ENCODE measurements at regions not wholly inside any gene's neighbourhood (a gene's known extent, or its start where the extent isn't known, plus 50 kb on each side); places are given as distances from the start of the nearest gene placed in this dataset.

GRCh38 chr12:116650585-116651087 lies 87.2 kb downstream of the SPRING1 start:
- no peak for DNase-seq

DNA sequence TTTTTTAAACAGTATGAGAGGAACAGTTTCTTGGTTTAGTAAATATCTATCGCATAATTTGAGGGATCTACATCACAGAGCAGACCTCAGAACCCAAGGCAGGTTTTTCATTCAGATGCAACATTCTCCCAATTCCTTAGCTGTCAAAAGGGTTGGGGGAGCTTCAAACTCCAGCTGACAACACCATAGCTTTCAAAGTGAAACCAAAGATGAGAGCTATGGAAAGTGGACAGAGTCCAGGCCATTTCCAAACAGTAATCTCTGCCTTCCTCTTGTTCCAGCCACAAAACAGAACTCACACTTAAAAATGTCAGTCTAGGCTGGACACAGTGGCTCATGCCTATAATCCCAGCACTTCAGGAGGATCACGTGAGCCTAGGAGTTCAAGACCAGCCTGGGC lies 87.8 kb downstream of the SPRING1 start:
- DNase-seq, result no peak

DNA sequence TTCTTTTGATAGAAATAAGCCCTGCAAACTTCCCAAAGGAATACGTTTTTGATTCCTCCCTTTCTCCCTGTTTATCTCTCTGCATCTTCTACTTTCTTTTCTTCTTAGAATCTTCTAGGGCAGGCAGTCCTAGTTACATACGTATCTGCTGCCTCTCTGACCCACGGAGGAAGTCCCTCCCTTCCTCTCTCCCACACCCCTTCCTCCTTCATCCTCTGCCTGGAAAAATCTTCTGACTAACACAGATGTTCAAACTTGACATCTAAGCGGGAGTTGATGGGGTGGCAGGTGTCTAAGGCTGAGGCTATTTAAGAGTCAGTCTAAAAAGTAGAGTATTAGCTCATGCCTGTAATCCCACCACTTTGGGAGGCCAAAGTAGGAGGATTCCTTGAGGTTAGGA lies 88.6 kb downstream of the MAP1LC3B2 start:
- no peak for DNase-seq

- no peak for DNase-seq
Observed at GRCh38 chr12:116646901-116647300, 87.7 kb downstream of the MAP1LC3B2 start.

DNA sequence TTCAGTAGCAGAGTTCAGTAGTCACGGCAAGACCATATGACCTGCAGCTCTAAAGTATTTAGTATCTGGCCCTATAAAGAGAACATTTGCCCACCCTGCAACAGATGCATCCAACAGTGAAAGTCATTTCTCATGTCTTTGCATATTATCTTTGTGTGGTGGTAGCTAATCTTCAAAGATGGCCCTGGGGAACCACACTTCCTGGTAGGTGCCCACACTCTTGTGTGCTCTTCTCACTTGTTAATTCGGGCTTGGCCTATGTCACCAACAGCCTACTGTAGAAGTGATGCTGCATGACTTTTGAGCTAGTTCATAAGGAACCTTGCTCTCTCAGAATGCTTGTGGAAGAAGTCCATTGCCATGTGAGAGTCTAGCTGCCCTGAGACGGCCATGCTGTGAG lies 85.6 kb downstream of the MAP1LC3B2 start:
- DNase-seq, result no peak

GRCh38 chr12:116642683-116643082 lies 83.5 kb downstream of the MAP1LC3B2 start:
- no peak for DNase-seq

- no peak for DNase-seq
Observed at GRCh38 chr12:116642106-116642505, 82.9 kb downstream of the MAP1LC3B2 start.

DNA sequence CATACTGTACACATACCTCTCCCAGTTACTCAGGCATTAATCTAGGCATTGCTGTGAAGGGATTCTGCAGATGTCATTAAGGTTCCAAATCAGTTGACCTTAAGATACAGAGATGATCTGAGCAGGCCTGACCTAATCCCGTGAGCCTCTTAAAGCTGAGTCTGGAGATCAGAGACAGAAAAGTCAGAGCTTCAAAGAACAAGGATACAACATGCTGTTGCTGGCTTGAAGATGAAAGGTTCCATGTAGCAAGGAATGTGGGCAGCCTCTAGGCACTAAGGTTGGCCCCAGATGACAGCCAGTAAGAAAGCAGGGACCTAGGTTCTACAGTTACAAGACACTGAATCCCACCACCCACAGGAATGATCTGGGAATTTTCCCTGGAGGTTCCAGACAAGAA lies 81.1 kb downstream of the MAP1LC3B2 start:
- DNase-seq, result no peak

DNA sequence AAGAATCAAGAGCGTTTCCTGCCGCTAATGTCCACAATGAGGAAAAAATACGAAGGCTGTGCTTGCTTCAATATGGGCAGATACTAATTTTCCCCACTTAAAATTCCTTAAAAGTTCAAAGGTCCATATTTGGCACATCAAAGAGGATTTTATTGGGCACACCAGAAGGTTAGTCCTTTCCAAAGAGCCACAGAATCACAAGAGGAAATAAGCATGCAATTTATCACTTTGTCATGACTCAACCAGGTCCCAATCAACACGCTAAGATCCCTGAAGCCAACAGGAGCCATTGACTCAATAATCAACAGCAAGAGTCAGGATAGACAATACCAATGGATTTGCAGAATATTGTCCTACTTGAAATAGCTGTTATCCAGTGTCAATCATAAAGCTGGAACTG lies 80.6 kb downstream of the MAP1LC3B2 start:
- DNase-seq, result no peak

DNA sequence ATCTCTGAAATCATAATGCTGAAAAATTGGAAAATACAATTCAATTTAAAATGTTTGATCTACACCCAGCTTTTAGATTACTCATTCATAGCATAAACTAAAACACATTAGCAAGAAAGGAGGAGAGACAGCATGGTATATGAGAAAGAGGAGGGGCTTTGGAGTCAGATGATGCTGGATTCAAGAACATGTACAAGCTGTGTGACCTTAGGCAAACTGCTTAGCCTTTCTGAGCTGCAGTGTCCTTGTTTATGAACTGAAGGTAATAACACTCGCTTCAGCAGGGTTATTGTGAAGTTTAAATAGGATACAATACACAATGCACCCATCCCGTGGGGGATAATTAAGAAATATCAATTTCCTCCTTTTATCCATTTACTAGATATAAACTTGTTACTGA lies 79.2 kb downstream of the MAP1LC3B2 start:
- no peak for DNase-seq

DNA sequence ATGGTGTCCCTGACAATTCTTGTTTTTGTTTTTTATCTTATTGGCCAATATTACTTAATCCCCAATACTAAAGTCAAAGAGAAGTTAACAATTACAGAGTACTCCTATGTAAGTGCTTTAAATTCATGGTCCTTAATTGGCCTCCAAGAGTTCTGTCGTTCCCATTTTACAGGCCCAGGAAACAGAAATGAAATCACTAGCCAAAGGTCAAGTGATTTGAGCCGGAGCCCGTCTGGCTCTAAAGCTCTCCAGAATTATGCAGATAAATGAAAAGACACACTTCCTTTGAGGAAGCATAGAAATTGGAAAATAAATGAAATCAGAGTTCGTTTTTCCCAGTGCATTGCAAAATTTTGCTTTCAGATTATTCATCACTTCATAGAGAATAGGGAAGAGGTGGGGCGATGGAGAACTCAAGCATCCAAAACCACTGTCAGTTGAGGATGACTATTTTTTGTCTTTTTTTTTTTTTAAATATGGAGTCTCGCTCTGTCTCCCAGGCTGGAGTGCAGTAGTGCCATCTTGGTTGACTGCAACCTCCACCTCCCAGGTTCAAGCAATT lies 78.5 kb downstream of the MAP1LC3B2 start:
- DNase-seq, result no peak

DNA sequence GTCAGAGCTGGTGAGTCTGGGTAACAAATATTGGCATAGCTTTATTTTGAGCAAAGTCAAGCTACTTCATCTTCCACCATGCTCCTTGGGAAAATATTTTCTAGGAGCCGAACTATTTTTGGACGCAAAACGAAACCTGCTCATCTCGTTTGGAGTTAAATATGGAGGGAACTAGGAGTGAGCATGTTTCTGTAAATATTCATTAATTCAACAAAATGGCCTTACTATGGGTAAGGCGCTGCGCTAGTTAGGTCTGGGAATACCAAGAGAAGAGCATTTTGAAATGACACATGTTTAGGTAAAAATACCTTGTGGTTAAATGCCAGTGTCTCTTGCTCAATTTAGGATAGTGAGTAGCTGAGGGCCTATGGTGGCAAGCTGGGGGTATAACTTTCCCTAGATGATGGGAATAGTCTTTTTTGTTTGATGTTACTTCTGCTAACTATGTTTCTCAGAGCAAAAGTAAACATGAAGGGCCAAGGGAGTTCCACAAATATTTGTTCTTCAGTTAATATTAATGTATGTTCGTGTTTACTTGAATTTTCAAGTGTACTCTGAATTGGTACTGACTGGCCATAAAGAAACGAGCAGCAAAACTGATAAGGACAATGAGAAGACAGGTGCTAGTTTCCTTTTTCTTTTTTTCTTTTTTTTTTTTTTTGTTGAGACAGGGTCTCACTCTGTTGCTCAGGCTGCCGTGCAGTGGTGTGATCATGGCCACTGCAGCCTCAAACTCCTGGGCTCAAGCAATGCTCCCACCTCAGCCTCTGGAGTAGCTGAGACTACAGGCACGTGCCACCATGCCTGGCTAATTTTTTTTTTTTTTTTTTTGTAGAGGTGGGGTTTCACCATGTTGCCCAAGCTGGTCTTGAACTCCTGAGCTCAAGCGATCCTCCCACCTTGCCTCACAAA lies 77.7 kb downstream of the MAP1LC3B2 start:
- no peak for DNase-seq

GRCh38 chr12:116635487-116635886 lies 76.3 kb downstream of the MAP1LC3B2 start:
- DNase-seq, result no peak

DNA sequence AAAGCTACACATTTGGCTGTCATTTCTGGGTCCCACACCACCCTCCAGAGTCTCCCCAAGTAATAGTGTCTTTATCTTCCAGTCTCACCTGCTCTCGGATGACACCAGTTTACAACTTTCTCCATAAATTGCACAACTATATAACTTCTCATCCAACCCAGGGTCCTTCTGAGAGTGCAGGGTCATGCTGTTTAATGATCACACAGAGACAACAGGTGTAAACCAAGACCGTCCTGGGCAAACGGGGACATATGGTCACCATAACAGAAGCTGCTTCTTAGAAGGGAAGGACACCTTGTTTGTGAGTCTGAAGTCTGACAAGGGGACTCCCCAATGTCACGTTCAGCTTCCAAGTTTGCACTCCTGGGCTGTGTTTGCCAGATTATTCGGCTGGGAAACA lies 74.3 kb downstream of the MAP1LC3B2 start:
- no peak for DNase-seq

- DNase-seq, result no peak
Observed at GRCh38 chr12:116631619-116632018, 72.4 kb downstream of the MAP1LC3B2 start.

DNA sequence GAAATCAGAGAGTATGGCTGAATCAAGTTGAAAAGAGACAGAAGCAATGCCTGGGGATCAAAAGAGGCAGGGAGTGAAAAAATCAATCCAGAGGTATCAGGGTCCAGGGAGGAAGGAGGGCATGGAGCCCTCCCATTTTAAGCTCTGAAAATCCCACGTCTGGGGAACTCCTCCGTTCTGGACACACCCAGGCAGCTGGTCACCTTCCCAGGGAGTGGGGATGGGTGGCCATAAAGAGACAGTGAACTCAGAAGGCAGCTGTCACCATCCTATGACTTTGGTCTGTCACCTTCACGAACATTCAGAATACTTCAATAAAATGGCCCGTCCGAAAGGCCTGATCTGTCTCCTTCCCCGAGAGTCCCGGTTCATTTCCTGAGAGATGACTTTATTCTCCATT lies 71.6 kb downstream of the MAP1LC3B2 start:
- no peak for DNase-seq

DNA sequence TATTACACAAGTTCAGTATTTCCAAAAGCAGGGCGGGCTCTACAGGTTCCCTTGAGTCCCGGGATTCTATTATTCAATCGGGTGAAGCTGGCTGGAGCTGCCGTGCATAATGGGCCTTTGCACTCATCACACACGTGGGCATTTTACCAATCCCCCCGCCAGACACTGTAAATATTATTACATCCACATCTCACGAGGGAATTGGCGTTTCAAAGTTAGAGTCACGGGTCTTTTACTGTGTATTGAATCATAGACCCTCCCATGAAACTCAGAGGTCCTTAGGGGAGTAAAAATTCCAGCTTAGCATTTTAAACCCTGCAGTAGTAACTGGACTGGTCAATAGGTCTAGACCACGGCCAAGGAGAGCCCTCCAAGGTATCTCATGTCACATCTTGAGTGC lies 70.3 kb downstream of the MAP1LC3B2 start:
- peak; percentile 13 for DNase-seq

DNA sequence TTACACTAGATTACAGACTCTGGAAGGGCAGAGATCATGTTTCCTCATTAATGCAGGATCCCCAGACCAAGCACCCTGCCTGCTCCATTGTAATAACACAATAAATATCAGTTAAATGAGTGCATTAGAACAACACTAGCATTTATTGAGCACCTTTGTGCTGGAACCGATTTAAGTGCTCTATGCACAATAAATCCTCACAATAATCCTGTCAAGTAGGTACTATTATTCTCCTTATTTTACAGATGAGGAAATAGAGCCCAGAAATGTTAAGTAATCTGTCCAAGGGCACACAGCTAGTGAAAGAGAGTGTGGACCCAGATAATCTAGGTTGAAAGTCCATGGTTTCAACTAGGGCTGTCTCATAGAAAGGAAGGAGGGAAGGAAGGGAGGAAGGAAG lies 69.8 kb downstream of the MAP1LC3B2 start:
- peak; percentile 31 for DNase-seq

DNA sequence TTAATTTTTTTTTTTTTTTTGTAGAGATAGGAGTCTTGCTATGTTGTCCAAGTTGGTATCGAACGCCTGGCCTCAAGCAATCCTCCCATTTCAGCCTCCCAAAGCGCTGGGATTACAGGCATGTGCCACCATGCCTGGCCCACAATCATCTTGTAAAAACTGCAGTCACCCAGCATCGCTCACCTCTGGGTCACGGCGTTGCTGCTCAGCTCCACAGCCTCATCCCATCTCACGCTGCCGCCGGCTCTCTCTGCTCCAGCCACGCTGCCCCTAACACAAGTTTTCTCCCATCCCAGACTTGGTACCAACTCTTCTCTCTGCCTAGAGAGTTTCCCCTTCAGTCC lies 69.2 kb downstream of the MAP1LC3B2 start:
- no peak for DNase-seq
